ENCODE measurements at regions not wholly inside any gene's neighbourhood (a gene's known extent, or its start where the extent isn't known, plus 50 kb on each side); places are given as distances from the start of the nearest gene placed in this dataset.
"Not testable (repeated sequence)": the region's sequence is repeated elsewhere in the genome, so short reads cannot be mapped to it uniquely, and the experiment has no call there.

DNA sequence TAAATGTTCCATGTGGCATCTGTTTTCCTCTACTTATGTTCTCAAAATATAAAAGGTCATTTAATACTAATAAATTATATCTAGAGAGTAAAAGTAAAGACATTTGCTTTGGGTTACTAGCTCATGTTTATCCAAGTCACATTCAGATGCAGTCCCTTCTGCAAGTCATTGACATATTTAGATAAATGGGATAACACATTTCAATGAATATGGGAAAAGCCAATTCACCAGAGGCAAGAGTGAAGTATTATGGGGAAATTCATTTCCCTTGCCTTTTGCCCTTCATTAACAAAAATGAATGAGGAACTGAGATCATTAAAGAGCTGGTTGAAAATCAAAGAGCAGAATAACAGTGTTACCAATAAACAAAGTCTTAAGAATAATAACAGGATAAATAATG is 306.2 kb upstream of the FSTL5 start:
- Histone ChIP-seq H3K4me3 (no peak overlapping the region), H3K4me1 (no peaks in the 10 kb centered on the region), H3K36me3 (no peaks in the 10 kb centered on the region), H3K27me3 (replicated peaks in 1 of 7) (no peaks in the 10 kb centered on the region), H3K9me3 (no peaks in the 10 kb centered on the region), H3K27ac (no peak overlapping the region)
- no peak for TF ChIP-seq CTCF (IDR thresholded peaks at IDR 0.05 in 8 of 11, conservative IDR thresholded peaks at IDR 0.05 in 3 of 11)
- no peak for TF ChIP-seq POLR2A (IDR thresholded peaks at IDR 0.05)
- TF ChIP-seq POLR2AphosphoS5 (IDR thresholded peaks at IDR 0.05), result no peak
- intact Hi-C loops (cut with DNase I; ENCODE audit: low total_unique reads), result no loop called here
- no peak for DNase-seq

- intact Hi-C loops (cut with DNase I; ENCODE audit: low total_unique reads); DNase-seq; H3K27ac ChIP-seq; H3K4me3 ChIP-seq; H3K27me3 ChIP-seq (replicated peaks in 1 of 7); H3K4me1 ChIP-seq; H3K36me3 ChIP-seq; H3K9me3 ChIP-seq: not testable (repeated sequence)
- 67 to 100% (median 90%) methylated on average over 1 of the region's 1 CpG for WGBS, 5 donors
Measured at GRCh38 chr4:162465356-162465755, 301.6 kb upstream of the FSTL5 start.

DNA sequence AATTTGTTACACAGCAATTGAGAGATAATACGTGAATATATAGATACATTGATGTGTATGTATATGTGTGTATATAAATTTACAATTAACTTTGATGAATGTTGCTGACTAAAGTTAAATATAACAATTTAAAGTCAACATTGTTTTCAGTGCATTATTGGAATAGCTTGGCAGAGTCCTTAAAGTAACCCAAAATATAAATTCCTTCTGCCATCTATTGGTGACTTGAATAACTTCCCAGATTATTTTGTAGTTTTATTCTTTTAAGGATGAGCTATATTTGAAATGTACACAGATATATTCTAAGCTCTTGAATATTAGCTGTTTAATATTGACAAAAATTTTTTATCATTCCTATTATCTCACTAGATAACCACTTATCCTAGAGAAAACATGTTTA is 298.2 kb upstream of the FSTL5 start:
- no peaks in the 10 kb centered on the region for H3K4me1 ChIP-seq
- DNase-seq, result no peak
- H3K27me3 ChIP-seq (replicated peaks in 1 of 7), result no peaks in the 10 kb centered on the region

GRCh38 chr4:162458051-162458450 is 294.3 kb upstream of the FSTL5 start:
- no peaks in the 10 kb centered on the region for H3K9me3 ChIP-seq
- no peaks in the 10 kb centered on the region for H3K4me1 ChIP-seq
- no peak overlapping the region for H3K27ac ChIP-seq
- intact Hi-C loops (cut with DNase I; ENCODE audit: low total_unique reads), result no loop called here
- no peaks in the 10 kb centered on the region for H3K36me3 ChIP-seq
- DNase-seq, result no peak
- TF ChIP-seq POLR2A (IDR thresholded peaks at IDR 0.05), result no peak
- TF ChIP-seq CTCF (IDR thresholded peaks at IDR 0.05 in 8 of 11, conservative IDR thresholded peaks at IDR 0.05 in 3 of 11), result no peak
- TF ChIP-seq POLR2AphosphoS5 (IDR thresholded peaks at IDR 0.05), result no peak
- WGBS, 5 donors, result 80 to 90% (median 83%) methylated on average over 6 of the region's 6 CpGs
- H3K4me3 ChIP-seq, result no peak overlapping the region
- no peaks in the 10 kb centered on the region for H3K27me3 ChIP-seq (replicated peaks in 1 of 7)

More for the DNA sequence above, 298.2 kb upstream of the FSTL5 start:
- TF ChIP-seq CTCF (IDR thresholded peaks at IDR 0.05 in 8 of 11, conservative IDR thresholded peaks at IDR 0.05 in 3 of 11), result no peak
- no peak for TF ChIP-seq POLR2A (IDR thresholded peaks at IDR 0.05)
- no peak overlapping the region for H3K4me3 ChIP-seq
- H3K36me3 ChIP-seq, result no peaks in the 10 kb centered on the region
- 53 to 81% (median 71%) methylated on average over 1 of the region's 1 CpG for WGBS, 5 donors
- intact Hi-C loops (cut with DNase I; ENCODE audit: low total_unique reads), result no loop called here
- H3K27ac ChIP-seq, result no peak overlapping the region
- H3K9me3 ChIP-seq, result no peaks in the 10 kb centered on the region

Data from spleen (tissue), 11 donors.